Caco-2 (cell line): ENCODE measurements at regions not wholly inside any gene's neighbourhood (a gene's known extent, or its start where the extent isn't known, plus 50 kb on each side); places are given as distances from the start of the nearest gene placed in this dataset.
A peak's percentile ranks its signal among the peaks of the same experiment; 100 is the strongest.

Experiments used
- BruUV-seq: library from RNA; stranded (reverse); fragments of 400-500 nt; replicated peaks from 2 replicates; lab custom pipeline; 2021; lab: Mats Ljungman, UMichigan
- CTCF ChIA-PET: fragments of 300-600 bp; sonication (Branson Sonifier 250); formaldehyde crosslinking; loops from one replicate; lab custom pipeline; 2022; ENCODE audit warnings: antibody characterized with exemption; lab: Charles Lee
- POLR2A ChIA-PET: fragments of 300-600 bp; sonication (Branson Sonifier 250); formaldehyde crosslinking; loops from one replicate; lab custom pipeline; 2022; ENCODE audit warnings: antibody characterized with exemption; lab: Charles Lee
- DNase-seq, 2 experiments: peaks; one replicate each; pipeline versions ENCODE4 v3.0.0 to v3.0.0-alpha.2; 2020 to 2022
- H3K27me3 ChIP-seq: replicated peaks from 2 replicates; pipeline ENCODE4 v1.6.0; 2011; ENCODE audit warnings: low read length; ENCODE audit not compliant: control insufficient read depth, insufficient read depth
- H3K36me3 ChIP-seq: 2 replicates; pipeline ENCODE4 v1.5.1; 2011; ENCODE audit warnings: low read length; ENCODE audit not compliant: control insufficient read depth, insufficient read depth
- H3K4me1 ChIP-seq: fragments of 250-450 bp; sonication (Bioruptor Pico); 2 replicates; pipeline ENCODE4 v1.5.1; 2020; ENCODE audit warnings: mild to moderate bottlenecking
- H3K4me3 ChIP-seq: 2 replicates; pipeline ENCODE4 v1.5.1; 2011; ENCODE audit warnings: low read depth, mild to moderate bottlenecking, control low read depth, low read length
- H3K9me3 ChIP-seq: fragments of 250-450 bp; sonication (Bioruptor Pico); 2 replicates; pipeline ENCODE4 v1.5.1; 2020; ENCODE audit warnings: mild to moderate bottlenecking, moderate library complexity
- H3K27ac Mint-ChIP-seq: one replicate; pipeline ENCODE4 v1.8.0; 2022; ENCODE audit warnings: mixed read lengths; ENCODE audit not compliant: unreplicated experiment
- H3K27me3 Mint-ChIP-seq: one replicate; pipeline ENCODE4 v1.8.0; 2022; ENCODE audit warnings: mixed read lengths; ENCODE audit not compliant: insufficient read depth, unreplicated experiment
- H3K36me3 Mint-ChIP-seq: one replicate; pipeline ENCODE4 v1.8.0; 2022; ENCODE audit warnings: mild to moderate bottlenecking, mixed read lengths; ENCODE audit not compliant: insufficient read depth, unreplicated experiment
- H3K4me1 Mint-ChIP-seq: one replicate; pipeline ENCODE4 v1.8.0; 2022; ENCODE audit warnings: low read depth, mixed read lengths; ENCODE audit not compliant: unreplicated experiment
- H3K4me3 Mint-ChIP-seq: one replicate; pipeline ENCODE4 v1.8.0; 2022; ENCODE audit warnings: mild to moderate bottlenecking, moderate library complexity, mixed read lengths; ENCODE audit not compliant: unreplicated experiment
- H3K9me3 Mint-ChIP-seq: one replicate; pipeline ENCODE4 v1.8.0; 2022; ENCODE audit warnings: mixed read lengths; ENCODE audit not compliant: unreplicated experiment
- intact Hi-C: fragments of 100-400 bp; cut with micrococcal nuclease; formaldehyde crosslinking; loops from one replicate; pipeline ENCODE4 v1.10.0; 2022; ENCODE audit not compliant: unreplicated experiment
- TF ChIP-seq, protein P1 (sequence below), 2 experiments: fragments of 200-600 bp in 1 of 2; IDR thresholded peaks; 1 replicate in 1 of 2; 2 replicates in 1 of 2; pipeline versions ENCODE4 v1.5.1 to v1.8.0; 2011 to 2022; ENCODE audit warnings: antibody characterized with exemption in 1 of 2, control low read depth in 1 of 2, inconsistent platforms in 1 of 2, low read depth in 1 of 2, low read length in 1 of 2, mild to moderate bottlenecking in 1 of 2, moderate library complexity in 1 of 2; ENCODE audit not compliant: insufficient read depth in 1 of 2, severe bottlenecking in 1 of 2, unreplicated experiment in 1 of 2

DNA sequence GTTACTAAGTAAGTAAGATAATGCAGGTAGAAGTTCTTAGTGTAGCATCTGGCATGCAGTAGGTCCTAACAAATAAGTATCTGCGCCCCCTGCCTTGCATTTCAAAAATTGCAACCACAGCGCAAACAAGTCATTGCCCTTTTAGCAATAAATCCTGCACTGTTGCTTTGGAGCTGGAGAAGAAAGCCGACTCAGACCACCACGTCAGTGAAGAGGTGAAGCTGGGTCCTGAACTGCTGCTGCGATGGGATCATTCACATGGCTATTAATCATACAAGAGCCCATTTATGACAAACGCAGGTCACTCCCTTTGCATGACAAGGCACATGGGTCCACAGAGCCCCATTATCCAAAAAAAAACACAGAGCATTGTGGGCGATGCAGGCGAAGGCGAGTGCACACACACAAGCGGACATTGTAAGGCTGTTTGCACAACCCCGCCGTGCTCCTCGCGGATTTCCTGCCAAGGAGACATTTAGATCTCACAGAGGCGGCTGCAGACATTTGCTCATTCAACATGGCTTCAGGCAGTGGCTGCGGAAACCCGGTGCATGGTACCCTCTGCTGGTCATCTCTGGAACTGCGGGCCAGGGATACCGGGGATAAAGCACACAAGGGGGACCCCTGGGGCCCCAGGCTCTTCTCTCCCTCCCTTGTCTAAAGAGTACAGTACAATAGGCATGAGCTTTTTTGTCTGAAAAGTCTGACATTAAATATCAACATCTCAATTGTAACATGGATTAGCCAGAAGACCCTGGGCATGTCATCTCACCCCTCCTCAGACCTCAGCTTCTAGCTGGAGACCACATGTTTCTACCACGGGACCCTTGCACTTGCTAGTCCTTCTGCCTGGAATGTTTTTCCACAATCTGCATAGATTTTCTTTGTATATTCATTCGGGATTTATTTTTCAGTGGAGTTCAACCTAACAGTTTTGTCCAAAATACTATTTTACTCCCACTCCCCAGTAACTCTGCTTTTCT is 56.7 kb downstream of the CYRIA start:
- peak; percentile 86 to 92 for DNase-seq
- Histone ChIP-seq H3K4me1 (no peaks in the 10 kb centered on the region), H3K9me3 (no peaks in the 10 kb centered on the region), H3K27me3 (no peaks in the 10 kb centered on the region), H3K4me3 (peak overlapping the region; percentile 53), H3K36me3 (no peaks in the 10 kb centered on the region)
- Mint-ChIP-seq H3K36me3 (no peaks in the 10 kb centered on the region), H3K27ac (peak overlapping the region; percentile 34), H3K9me3 (peaks cover 11% of the 10 kb centered on the region), H3K4me1 (peaks cover 7% of the 10 kb centered on the region), H3K4me3 (peak overlapping the region; percentile 77), H3K27me3 (peaks cover 7% of the 10 kb centered on the region)
- CTCF ChIA-PET = interaction anchor here (0.6 to 1.9 kb wide), 10 partner anchors 56 to 977 kb away, joined by 3 to 19 read pairs (median 3); partner anchors contain the start of gene MYCN
- TF ChIP-seq, protein P1, sequence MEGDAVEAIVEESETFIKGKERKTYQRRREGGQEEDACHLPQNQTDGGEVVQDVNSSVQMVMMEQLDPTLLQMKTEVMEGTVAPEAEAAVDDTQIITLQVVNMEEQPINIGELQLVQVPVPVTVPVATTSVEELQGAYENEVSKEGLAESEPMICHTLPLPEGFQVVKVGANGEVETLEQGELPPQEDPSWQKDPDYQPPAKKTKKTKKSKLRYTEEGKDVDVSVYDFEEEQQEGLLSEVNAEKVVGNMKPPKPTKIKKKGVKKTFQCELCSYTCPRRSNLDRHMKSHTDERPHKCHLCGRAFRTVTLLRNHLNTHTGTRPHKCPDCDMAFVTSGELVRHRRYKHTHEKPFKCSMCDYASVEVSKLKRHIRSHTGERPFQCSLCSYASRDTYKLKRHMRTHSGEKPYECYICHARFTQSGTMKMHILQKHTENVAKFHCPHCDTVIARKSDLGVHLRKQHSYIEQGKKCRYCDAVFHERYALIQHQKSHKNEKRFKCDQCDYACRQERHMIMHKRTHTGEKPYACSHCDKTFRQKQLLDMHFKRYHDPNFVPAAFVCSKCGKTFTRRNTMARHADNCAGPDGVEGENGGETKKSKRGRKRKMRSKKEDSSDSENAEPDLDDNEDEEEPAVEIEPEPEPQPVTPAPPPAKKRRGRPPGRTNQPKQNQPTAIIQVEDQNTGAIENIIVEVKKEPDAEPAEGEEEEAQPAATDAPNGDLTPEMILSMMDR (IDR thresholded peaks at IDR 0.05; ENCODE audit: insufficient read depth in 1 of 2, low read depth in 1 of 2, low read length in 1 of 2, severe bottlenecking in 1 of 2, unreplicated experiment in 1 of 2) = peak; percentile 93 to 95
- POLR2A ChIA-PET = interaction anchor here (0.9 to 1.0 kb wide), 2 partner anchors 18 to 669 kb away, joined by 3 to 4 read pairs; partner anchors contain the start of gene MYCN
- BruUV-seq = no TSS peak
- intact Hi-C loops = loop anchor here (1.0 to 10.0 kb wide), 9 partner anchors 56 to 972 kb away; partner anchors contain the start of gene MYCN

DNA sequence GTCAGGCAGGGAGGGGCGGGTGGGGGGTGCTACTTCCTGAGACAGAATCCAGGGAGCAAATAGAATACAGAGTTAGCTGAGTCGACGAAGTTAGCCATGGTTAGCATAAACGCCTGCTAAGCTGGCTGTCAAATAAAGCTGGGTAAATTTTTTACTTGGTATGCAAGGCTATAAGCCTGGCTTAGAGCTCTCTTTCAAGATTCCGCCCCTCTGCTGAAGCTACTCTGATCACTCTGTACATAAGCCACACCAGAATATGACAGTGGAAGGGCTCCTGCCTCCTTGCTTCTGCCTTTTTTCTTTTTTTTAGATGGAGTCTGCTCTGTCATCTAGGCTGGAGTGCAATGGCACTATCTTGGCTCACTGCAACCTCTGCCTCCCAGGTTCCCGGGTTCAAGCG is 58.3 kb downstream of the CYRIA start:
- peaks cover 26% of the 10 kb centered on the region for H3K9me3 Mint-ChIP-seq
- no peak overlapping the region for H3K4me3 ChIP-seq
- H3K27me3 ChIP-seq = no peaks in the 10 kb centered on the region
- H3K4me1 Mint-ChIP-seq = peaks cover 12% of the 10 kb centered on the region
- TF ChIP-seq, protein P1 (IDR thresholded peaks at IDR 0.05; ENCODE audit: insufficient read depth in 1 of 2, low read depth in 1 of 2, low read length in 1 of 2, severe bottlenecking in 1 of 2, unreplicated experiment in 1 of 2) = no peak
- H3K9me3 ChIP-seq = no peaks in the 10 kb centered on the region
- no peak overlapping the region for H3K27ac Mint-ChIP-seq
- CTCF ChIA-PET = no interaction called here
- H3K4me3 Mint-ChIP-seq = no peak overlapping the region
- POLR2A ChIA-PET = no interaction called here
- intact Hi-C loops = loop anchor here (5.0 to 10.0 kb wide), 4 partner anchors 180 to 382 kb away; no protein-coding TSS in a partner anchor
- no peaks in the 10 kb centered on the region for H3K36me3 ChIP-seq
- H3K36me3 Mint-ChIP-seq = no peaks in the 10 kb centered on the region
- no TSS peak for BruUV-seq
- DNase-seq = no peak
- peaks cover 7% of the 10 kb centered on the region for H3K27me3 Mint-ChIP-seq
- H3K4me1 ChIP-seq = no peaks in the 10 kb centered on the region

DNA sequence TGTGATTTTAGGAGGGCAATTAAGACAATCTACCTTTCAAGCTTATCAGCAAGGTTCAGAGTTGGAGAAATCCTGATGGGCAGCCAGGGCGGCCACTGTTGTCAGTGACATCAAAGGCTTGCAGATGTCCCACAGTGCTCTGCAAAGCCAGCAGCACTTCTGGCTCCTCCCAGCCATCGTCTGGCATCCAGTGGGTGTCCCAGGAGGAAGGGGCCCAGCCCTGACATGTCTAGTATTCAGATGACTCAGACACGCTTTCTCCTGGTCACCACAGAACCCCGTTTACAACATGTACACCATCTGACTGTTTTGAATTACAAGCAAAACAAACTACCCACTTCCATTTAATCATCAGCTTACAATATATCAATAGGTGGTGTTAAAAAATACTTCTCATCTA is 61.4 kb downstream of the CYRIA start:
- intact Hi-C loops = loop anchor here (10.0 kb wide), 2 partner anchors 309 to 379 kb away; no protein-coding TSS in a partner anchor
- no peak overlapping the region for H3K27ac Mint-ChIP-seq
- peaks cover 12% of the 10 kb centered on the region for H3K4me1 Mint-ChIP-seq
- TF ChIP-seq, protein P1 (IDR thresholded peaks at IDR 0.05; ENCODE audit: insufficient read depth in 1 of 2, low read depth in 1 of 2, low read length in 1 of 2, severe bottlenecking in 1 of 2, unreplicated experiment in 1 of 2) = no peak
- ChIA-PET CTCF (interaction anchor here (2.1 kb wide), 1 partner anchor 9 kb away, joined by 5 read pairs; no protein-coding TSS in a partner anchor), POLR2A (no interaction called here)
- peak; percentile 43 to 73 for DNase-seq
- H3K27me3 ChIP-seq = no peaks in the 10 kb centered on the region
- peaks cover 26% of the 10 kb centered on the region for H3K9me3 Mint-ChIP-seq
- H3K36me3 ChIP-seq = no peaks in the 10 kb centered on the region
- BruUV-seq = no TSS peak
- H3K27me3 Mint-ChIP-seq = peaks cover 3% of the 10 kb centered on the region
- H3K36me3 Mint-ChIP-seq = no peaks in the 10 kb centered on the region
- H3K4me1 ChIP-seq = no peaks in the 10 kb centered on the region
- H3K4me3 ChIP-seq = no peak overlapping the region
- H3K9me3 ChIP-seq = peaks cover 4% of the 10 kb centered on the region; the same call in 1 of the 2 replicates
- no peak overlapping the region for H3K4me3 Mint-ChIP-seq
